ENCODE measurements at regions not wholly inside any gene's neighbourhood (a gene's known extent, or its start where the extent isn't known, plus 50 kb on each side); places are given as distances from the start of the nearest gene placed in this dataset.

DNA sequence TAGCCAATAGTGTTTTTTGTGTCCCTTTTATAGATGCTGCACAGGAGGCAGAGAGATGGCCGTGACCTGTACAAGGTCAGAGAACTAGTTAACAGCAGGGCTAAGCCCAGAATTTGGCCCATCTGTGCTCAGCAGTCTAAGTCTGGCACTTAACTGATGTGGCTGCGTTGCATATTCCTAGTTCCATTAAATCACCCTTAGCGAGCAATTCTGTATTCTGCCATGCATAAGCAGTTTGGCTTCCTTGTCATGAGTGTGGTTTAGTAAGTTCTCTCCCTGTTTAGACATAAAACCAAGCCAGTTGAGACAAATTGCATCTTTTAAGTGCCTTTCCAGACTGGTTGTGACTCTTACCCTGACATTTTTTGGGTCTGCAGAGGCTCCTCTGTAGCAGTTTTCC lies 230.6 kb upstream of the TENM4 start:
- H2AFZ ChIP-seq (ENCODE audit: low read length): no peak overlapping the region
- H4K5ac ChIP-seq (ENCODE audit: insufficient read length, low read depth, low read length): no peak overlapping the region
- H3K4ac ChIP-seq (ENCODE audit: low read depth, low read length): no peak overlapping the region
- H3K27me3 ChIP-seq (ENCODE audit: insufficient read depth, low read length): no peaks in the 10 kb centered on the region
- no peak overlapping the region for H2BK15ac ChIP-seq (ENCODE audit: low read depth, low read length)
- no peak overlapping the region for H3K56ac ChIP-seq (ENCODE audit: insufficient read length, low read depth, low read length)
- no CpG with 5 or more reads among the region's 3 CpGs for WGBS (ENCODE audit: extremely low coverage, insufficient read length, low lambda C conversion rate)
- Mint-ChIP-seq H3K4me3 (no peak overlapping the region), H3K36me3 (ENCODE audit: insufficient read depth in 1 of 3, low read depth in 3 of 3) (no peaks in the 10 kb centered on the region), H3K27me3 (ENCODE audit: low read depth) (no peaks in the 10 kb centered on the region), H3K27ac (no peak overlapping the region), H3K4me1 (peaks cover 27 to 34% of the 10 kb centered on the region in 2 experiments), H3K9me3 (no peaks in the 10 kb centered on the region)
- H2BK5ac ChIP-seq (ENCODE audit: insufficient read length, low read length): no peak overlapping the region
- H3K4me1 ChIP-seq (ENCODE audit: insufficient read depth, low read length): no peaks in the 10 kb centered on the region
- no peak overlapping the region for H2AK5ac ChIP-seq (ENCODE audit: insufficient read length, low read length)
- no peaks in the 10 kb centered on the region for H3K9me3 ChIP-seq (ENCODE audit: control insufficient read depth, low read depth, low read length)
- no peak overlapping the region for H3K9ac ChIP-seq (ENCODE audit: extremely low read depth, insufficient read length, low read length)
- no peaks in the 10 kb centered on the region for H3K79me1 ChIP-seq (ENCODE audit: insufficient read depth, low read depth, low read length, poor library complexity, severe bottlenecking)
- H4K20me1 ChIP-seq (ENCODE audit: control insufficient read depth, insufficient read depth, insufficient read length): no peaks in the 10 kb centered on the region
- no peak overlapping the region for H3K14ac ChIP-seq (ENCODE audit: insufficient read depth, low read length)
- H2BK120ac ChIP-seq (ENCODE audit: low read depth, low read length, poor library complexity, severe bottlenecking): no peak overlapping the region
- no peak overlapping the region for H3K23ac ChIP-seq (ENCODE audit: insufficient read length, low read depth, low read length)
- no peak overlapping the region for H4K91ac ChIP-seq (ENCODE audit: insufficient read length, low read depth, low read length)
- no peak overlapping the region for H2BK20ac ChIP-seq (ENCODE audit: low read depth, low read length, poor library complexity, severe bottlenecking)
- H3K27ac ChIP-seq (ENCODE audit: insufficient read length, low read depth, low read length): no peak overlapping the region
- H4K8ac ChIP-seq (replicated peaks; ENCODE audit: insufficient read length, low read depth, low read length): no peak overlapping the region
- no peak for DNase-seq
- no peak overlapping the region for H3T11ph ChIP-seq (ENCODE audit: low read length)
- H3K4me2 ChIP-seq (ENCODE audit: insufficient read depth, insufficient read length, low read length): no peak overlapping the region
- H3K23me2 ChIP-seq (ENCODE audit: insufficient read length, low read depth, low read length, poor library complexity, severe bottlenecking): no peaks in the 10 kb centered on the region
- TF ChIP-seq, protein P1, sequence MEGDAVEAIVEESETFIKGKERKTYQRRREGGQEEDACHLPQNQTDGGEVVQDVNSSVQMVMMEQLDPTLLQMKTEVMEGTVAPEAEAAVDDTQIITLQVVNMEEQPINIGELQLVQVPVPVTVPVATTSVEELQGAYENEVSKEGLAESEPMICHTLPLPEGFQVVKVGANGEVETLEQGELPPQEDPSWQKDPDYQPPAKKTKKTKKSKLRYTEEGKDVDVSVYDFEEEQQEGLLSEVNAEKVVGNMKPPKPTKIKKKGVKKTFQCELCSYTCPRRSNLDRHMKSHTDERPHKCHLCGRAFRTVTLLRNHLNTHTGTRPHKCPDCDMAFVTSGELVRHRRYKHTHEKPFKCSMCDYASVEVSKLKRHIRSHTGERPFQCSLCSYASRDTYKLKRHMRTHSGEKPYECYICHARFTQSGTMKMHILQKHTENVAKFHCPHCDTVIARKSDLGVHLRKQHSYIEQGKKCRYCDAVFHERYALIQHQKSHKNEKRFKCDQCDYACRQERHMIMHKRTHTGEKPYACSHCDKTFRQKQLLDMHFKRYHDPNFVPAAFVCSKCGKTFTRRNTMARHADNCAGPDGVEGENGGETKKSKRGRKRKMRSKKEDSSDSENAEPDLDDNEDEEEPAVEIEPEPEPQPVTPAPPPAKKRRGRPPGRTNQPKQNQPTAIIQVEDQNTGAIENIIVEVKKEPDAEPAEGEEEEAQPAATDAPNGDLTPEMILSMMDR (conservative IDR thresholded peaks at IDR 0.05): no peak
- H2BK12ac ChIP-seq (ENCODE audit: insufficient read length, low read depth, low read length): no peak overlapping the region
- no peak overlapping the region for H3K18ac ChIP-seq (ENCODE audit: insufficient read length, low read depth, low read length)
- H3K79me2 ChIP-seq (ENCODE audit: insufficient read depth, low read length): no peaks in the 10 kb centered on the region

Measured in H9 (cell line).